ENCODE measurements at regions not wholly inside any gene's neighbourhood (a gene's known extent, or its start where the extent isn't known, plus 50 kb on each side); places are given as distances from the start of the nearest gene placed in this dataset.
A peak's percentile ranks its signal among the peaks of the same experiment; 100 is the strongest.

DNA sequence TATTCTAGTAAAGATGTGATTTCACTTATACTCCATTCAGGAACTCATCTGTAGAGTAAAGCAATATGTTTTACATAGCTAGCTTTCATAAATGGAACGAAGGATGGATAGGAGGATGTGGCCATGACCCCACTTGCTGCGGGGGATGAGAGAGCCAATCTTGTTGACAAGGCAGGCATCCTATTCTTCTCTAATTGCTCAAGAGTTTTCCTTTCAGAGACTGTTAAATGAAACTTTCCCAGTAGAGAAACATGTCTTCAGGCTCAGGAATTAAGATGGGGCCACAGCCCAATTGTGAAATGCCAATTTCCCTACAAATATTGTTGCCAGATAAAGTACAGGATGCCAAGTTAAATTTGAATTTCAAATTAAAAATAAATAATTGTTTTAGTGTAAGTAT is 196.2 kb upstream of the TUT7 start:
- no peak overlapping the region for H3K23ac ChIP-seq (ENCODE audit: low read depth, low read length)
- peak overlapping the region; percentile 57 for H4K5ac ChIP-seq (ENCODE audit: low read depth, low read length)
- no peak overlapping the region for H2AK9ac ChIP-seq (replicated peaks; ENCODE audit: low read depth, low read length, poor library complexity)
- H2BK15ac ChIP-seq (ENCODE audit: low read depth, low read length) = peak overlapping the region; percentile 41; the same call in 2 of the 3 replicates
- H2BK20ac ChIP-seq (ENCODE audit: low read depth, low read length) = peak overlapping the region; percentile 75
- peak overlapping the region; percentile 73 for H2BK120ac ChIP-seq (ENCODE audit: low read depth, low read length)
- H4K8ac ChIP-seq (ENCODE audit: low read depth in 2 of 2, low read length in 2 of 2) = peak overlapping the region; percentile 41 to 55; a peak in 3 of 4 replicates
- no peaks in the 10 kb centered on the region for H3K9me3 ChIP-seq (ENCODE audit: control insufficient read depth, insufficient read depth, low read length)
- intact Hi-C loops (cut with micrococcal nuclease) = no loop called here
- no peak for TF ChIP-seq MAZ (IDR thresholded peaks at IDR 0.05; ENCODE audit: borderline replicate concordance, low read depth, low read length)
- H3K4ac ChIP-seq (ENCODE audit: low read depth, low read length) = peak overlapping the region; percentile 59
- peak overlapping the region; percentile 88 for H3K18ac ChIP-seq (ENCODE audit: low read depth, low read length)
- H3K56ac ChIP-seq (ENCODE audit: extremely low read depth, insufficient read depth, low read length) = no peak overlapping the region
- peak overlapping the region; percentile 50 for H4K91ac ChIP-seq (ENCODE audit: insufficient read depth, low read depth, low read length)
- no peak overlapping the region for H2AFZ ChIP-seq (replicated peaks; ENCODE audit: low read length, poor library complexity)
- H3K9ac ChIP-seq (ENCODE audit: low read depth, low read length) = no peak overlapping the region
- peak overlapping the region; percentile 51; the same call in 1 of the 2 replicates for H2AK5ac ChIP-seq (ENCODE audit: low read depth, low read length)
- ChIA-PET CTCF (interaction anchor here (1.5 kb wide), 1 partner anchor 65 kb away, joined by 3 read pairs; no protein-coding TSS in a partner anchor), POLR2A (ENCODE audit: unreplicated experiment) (no interaction called here)
- peak overlapping the region; percentile 59 for H3K14ac ChIP-seq (replicated peaks; ENCODE audit: low read depth, low read length)
- H3K9me1 ChIP-seq (ENCODE audit: insufficient read depth, low read length) = peaks cover 5% of the 10 kb centered on the region; the same call in 1 of the 2 replicates
- peak overlapping the region; percentile 77 for H2BK5ac ChIP-seq (ENCODE audit: low read depth, low read length, poor library complexity, severe bottlenecking)
- in situ Hi-C loops (cut with MboI; ENCODE audit: low sequenced_read_pairs) = no loop called here
- H3K4me2 ChIP-seq (ENCODE audit: low read depth, low read length) = no peak overlapping the region
- no peak overlapping the region for H3K4me3 ChIP-seq (ENCODE audit: insufficient read depth, low read depth, low read length)
- ATAC-seq (ENCODE audit: low read depth) (no peak), DNase-seq (no peak)
- no peaks in the 10 kb centered on the region for H4K20me1 ChIP-seq (ENCODE audit: insufficient read depth, low read length)
- no peaks in the 10 kb centered on the region for H3K27me3 ChIP-seq (ENCODE audit: control insufficient read depth, insufficient read depth, low read length)
- no TSS peak for BruUV-seq (replicated peaks)
- peaks cover 14% of the 10 kb centered on the region for H3K4me1 ChIP-seq (ENCODE audit: control insufficient read depth, insufficient read depth, low read length)
- dilution Hi-C loops (cut with HindIII; ENCODE audit: low sequenced_read_pairs, unreplicated experiment) = no loop called here
- no CpG with 5 or more reads among the region's 2 CpGs for WGBS, 2 experiments (ENCODE audit: extremely low coverage in 2 of 2, insufficient read length in 1 of 2)
- H3K36me3 ChIP-seq (ENCODE audit: control insufficient read depth, insufficient read depth, low read length) = no peaks in the 10 kb centered on the region
- H3K79me1 ChIP-seq (ENCODE audit: low read depth in 1 of 2, low read length in 2 of 2) = no peaks in the 10 kb centered on the region
- H3K27ac ChIP-seq (ENCODE audit: insufficient read depth, low read length) = peak overlapping the region; percentile 83; the same call in 1 of the 2 replicates
